Transverse colon (tissue), 4 donors: ENCODE measurements at regions not wholly inside any gene's neighbourhood (a gene's known extent, or its start where the extent isn't known, plus 50 kb on each side); places are given as distances from the start of the nearest gene placed in this dataset.
"Not testable (repeated sequence)": the region's sequence is repeated elsewhere in the genome, so short reads cannot be mapped to it uniquely, and the experiment has no call there.

Experiments used
- EP300 ChIP-seq: sonication (generic); formaldehyde crosslinking; IDR thresholded peaks from one replicate; pipeline ENCODE4 v1.6.1; 2017; ENCODE audit warnings: antibody characterized with exemption, low read depth
- POLR2A ChIP-seq: fragments of 450-650 bp; IDR thresholded peaks from one replicate; pipeline ENCODE4 v1.6.1; 2016; ENCODE audit warnings: antibody characterized with exemption, mild to moderate bottlenecking, moderate library complexity
- POLR2AphosphoS5 ChIP-seq, 3 donors: sonication (generic); formaldehyde crosslinking; IDR thresholded peaks; one replicate each; pipeline ENCODE4 v1.6.1; 2016; ENCODE audit warnings: antibody characterized with exemption in 3 of 3
- TF ChIP-seq, protein P1 (sequence below), 5 experiments: fragments of 200-600 bp in 3 of 5; fragments of 450-650 bp in 2 of 5; sonication (generic) in 3 of 5; IDR thresholded peaks; 1 replicate in 2 of 5; 2 replicates in 3 of 5; pipeline ENCODE4 v1.5.1; 2016 to 2017; ENCODE audit warnings: antibody characterized with exemption in 5 of 5, inconsistent platforms in 3 of 5, mild to moderate bottlenecking in 2 of 5, moderate library complexity in 1 of 5

DNA sequence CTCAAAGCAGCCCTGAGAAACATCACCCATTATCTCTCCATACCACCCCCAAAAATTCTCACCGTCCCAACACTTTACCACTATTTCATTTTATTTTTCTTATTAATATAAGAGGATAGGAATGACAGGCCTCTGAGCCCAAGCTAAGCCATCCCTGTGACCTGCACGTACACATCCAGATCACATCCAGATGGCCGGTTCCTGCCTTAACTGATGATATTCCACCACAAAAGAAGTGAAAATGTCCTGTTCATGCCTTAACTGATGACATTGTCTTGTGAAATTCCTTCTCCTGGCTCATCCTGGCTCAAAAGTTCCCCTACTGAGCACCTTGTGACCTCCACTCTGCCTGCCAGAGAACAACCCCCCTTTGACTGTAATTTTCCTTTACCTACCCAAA, 1802.9 kb upstream of the PCDH20 start:
- TF ChIP-seq, protein P1, sequence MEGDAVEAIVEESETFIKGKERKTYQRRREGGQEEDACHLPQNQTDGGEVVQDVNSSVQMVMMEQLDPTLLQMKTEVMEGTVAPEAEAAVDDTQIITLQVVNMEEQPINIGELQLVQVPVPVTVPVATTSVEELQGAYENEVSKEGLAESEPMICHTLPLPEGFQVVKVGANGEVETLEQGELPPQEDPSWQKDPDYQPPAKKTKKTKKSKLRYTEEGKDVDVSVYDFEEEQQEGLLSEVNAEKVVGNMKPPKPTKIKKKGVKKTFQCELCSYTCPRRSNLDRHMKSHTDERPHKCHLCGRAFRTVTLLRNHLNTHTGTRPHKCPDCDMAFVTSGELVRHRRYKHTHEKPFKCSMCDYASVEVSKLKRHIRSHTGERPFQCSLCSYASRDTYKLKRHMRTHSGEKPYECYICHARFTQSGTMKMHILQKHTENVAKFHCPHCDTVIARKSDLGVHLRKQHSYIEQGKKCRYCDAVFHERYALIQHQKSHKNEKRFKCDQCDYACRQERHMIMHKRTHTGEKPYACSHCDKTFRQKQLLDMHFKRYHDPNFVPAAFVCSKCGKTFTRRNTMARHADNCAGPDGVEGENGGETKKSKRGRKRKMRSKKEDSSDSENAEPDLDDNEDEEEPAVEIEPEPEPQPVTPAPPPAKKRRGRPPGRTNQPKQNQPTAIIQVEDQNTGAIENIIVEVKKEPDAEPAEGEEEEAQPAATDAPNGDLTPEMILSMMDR (IDR thresholded peaks at IDR 0.05) = not testable (repeated sequence)
- TF ChIP-seq POLR2A; POLR2AphosphoS5 (IDR thresholded peaks at IDR 0.05); EP300: not testable (repeated sequence)
